GM18498 (cell line): ENCODE measurements at regions not wholly inside any gene's neighbourhood (a gene's known extent, or its start where the extent isn't known, plus 50 kb on each side); places are given as distances from the start of the nearest gene placed in this dataset.

Experiments
- ATAC-seq: cut with Tn5 transposase; IDR thresholded peaks from one replicate; pipeline ENCODE4 v1.9.1; 2021; ENCODE audit warnings: mild to moderate bottlenecking, moderate library complexity; ENCODE audit not compliant: unreplicated experiment

DNA sequence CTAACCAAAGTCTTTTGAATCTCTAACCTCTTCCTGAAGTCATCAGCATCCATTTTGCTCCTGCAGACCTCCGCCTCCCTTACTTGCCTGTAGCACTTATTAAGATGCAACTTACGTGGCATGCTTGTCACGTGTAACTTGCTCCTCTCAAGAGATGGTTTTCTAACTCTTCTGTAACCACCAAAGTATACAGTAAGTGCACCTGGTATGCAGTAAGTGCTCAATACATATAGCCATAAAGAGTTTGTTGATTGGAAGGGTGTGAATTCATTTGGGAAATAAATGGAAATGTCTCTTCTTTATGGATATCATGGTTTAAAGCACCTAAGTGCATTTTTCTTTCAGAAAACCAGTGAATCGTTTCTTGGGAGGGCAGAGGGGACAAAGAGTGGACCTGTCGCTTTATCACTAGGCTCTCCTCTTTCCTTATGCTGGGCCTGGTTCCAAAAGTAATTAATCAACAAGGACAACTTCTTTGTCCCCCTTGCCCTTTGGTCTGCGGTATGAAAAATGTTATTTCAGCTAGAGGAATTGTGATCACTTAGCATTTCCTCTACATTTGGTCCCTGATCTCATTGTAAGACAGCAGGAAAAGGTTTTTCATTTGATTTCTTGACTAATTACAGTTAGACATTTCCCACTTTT is 370.0 kb upstream of the SPRED2 start:
- ATAC-seq = no peak

DNA sequence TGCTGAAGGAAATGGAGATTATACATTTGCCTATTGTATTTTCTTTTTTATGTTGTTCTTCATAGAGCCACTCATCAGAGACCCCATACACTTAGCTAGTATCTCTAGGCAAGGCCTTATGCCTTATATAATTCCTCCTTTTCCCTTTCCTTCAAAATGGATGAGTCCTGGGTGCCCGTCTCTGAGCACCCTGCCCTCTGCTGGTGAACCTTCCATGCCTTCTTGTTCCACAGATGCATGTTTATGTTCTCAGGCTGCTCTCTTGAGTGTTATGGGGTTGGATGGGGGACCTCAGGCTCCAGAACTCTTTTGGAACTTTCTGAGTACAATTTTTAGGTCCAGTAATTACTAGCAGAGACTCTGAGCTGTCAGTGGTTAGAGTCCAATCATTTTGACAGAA is 368.6 kb upstream of the SPRED2 start:
- no peak for ATAC-seq

DNA sequence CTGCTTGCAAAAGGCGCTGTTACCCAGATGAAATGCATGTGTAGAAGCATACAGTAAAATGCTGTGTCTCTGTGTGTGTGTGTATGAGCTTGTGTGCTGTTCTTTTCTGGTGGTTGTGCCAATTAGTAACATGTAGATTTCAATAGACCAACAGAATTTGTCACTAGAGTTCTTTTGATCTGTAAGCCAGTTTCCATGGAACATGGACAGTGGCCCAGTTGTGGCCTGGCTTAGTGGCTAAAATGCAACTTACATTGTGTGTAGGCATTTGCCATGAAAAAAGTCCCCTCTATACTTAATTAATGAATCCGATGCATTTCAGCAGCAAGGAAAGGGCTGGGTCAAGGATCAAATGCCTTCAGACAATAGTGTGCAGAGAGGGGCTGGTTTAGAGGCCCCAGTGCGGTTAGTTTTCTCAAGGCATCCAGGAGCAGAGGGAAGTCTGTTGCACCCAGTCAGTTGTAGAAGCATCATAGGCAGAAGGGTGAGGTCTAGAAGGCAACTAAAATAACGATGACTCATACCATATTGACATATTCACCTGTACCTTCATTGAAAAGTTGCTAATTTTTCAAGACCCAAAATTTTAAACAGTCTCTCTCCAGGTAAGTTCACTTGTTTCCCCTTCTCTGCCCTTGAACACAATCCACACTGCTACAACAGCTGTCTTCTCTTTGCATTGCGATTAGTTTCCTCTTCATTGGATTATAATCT is 366.9 kb upstream of the SPRED2 start:
- no peak for ATAC-seq

DNA sequence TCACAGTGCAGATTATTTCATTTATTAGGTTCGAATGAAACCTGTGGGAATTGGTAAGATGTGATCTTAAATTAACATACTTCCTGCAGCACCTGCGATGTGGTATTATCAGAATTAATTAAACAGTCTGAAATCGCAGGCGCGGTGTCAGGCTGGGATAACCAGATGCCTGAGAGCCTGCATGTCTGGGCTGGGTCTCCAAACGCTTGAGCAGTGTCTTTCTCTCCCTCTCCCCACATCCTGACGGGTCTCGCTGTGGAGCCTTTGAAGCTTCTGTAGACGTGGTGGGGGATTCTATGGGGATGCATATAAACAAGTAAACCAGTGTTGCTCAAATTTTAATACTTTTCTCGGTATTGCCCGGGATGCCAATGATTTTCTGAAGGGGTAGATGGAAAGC is 366.2 kb upstream of the SPRED2 start:
- no peak for ATAC-seq

DNA sequence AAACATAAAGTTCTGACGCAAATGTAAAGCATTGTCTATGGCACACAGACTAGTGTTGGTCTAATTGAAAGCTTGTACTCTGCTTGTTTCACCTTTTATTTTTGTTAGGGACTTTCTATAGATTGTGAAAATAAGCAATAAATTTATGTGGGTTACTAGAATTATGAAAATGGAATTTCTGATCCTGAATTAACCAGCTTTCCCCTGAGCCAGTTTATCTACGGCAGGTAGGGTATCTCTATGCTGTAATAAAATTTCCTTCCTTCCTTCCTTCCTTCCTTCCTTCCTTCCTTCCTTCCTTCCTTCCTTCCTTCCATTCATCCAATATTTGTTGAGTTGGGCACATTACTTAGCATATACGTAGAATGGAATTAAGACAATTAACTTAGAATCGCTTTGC is 362.6 kb upstream of the SPRED2 start:
- no peak for ATAC-seq

DNA sequence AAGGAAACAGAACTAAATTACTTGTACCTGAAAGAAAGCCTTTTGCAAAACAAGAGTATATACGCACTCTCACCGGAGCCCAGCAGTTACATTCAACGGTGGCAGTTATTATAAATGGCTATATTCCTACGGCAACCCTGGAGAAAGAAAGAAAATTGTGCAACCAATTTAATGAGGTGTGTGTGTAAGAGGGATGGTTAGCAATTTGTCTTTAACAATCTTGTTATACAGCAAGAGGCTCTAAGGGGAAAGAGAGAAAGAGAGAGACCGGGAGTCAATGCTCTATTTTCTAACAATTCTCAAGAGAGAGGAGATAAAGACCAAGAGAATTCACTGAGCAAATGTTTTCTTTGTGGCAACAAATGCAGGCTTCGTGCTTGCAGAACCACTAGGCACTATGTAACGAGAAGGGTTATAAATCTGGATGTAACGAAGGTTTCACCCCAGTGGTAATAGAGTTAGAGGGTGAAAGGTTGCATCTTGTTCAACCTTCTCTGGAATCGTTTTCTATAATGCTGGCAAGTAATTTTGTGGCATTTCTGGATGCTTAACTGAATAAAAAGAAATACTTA is 359.1 kb upstream of the SPRED2 start:
- ATAC-seq = no peak

DNA sequence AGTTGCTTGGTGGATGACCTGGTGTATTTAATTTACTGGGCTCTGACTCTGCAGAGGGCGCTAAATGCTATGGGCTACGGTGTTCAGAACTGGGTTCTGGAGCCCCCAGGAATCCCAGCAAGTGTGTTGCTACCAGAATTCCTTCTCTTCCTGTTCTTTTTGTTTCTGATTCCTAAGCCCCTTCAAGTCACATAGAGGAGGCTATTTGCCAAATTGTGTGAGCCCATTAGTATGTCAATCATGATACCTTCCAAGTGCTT is 358.2 kb upstream of the SPRED2 start:
- ATAC-seq = no peak

DNA sequence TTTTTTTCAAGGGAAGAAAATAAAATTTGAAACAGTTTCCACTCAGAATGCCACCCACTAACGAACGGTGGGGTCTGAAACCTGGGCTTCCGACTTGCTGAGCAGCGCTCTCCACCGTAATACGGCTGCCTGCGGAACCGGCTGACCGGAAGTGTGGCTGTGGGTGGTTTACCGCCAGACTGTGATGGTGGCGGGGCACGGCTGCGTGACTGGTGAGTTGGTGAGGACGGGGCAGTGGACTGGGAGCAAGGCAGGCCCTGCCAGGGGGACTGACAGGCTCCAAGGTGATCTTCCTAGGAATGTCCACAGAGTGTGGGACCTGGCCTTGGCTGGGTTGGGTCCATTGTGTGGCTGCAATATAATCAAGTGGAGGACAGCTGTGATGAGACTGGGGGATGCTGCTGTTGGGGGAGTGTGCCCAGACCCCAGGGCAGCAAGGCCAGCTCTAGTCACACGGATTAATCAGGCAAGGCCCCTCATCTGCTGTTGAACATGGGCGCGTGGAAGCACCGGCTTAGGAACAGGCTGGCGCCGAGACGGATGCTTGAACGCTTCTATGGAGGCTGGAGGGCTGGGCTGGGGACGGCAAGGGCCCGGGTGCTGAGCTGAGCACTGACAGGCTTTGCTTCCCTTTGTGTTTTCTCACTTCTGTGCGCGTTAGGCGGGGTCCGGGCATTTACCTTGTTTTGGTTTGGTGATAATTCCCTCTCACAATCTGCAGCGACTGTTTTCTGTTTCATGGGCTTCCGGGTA is 357.7 kb upstream of the SPRED2 start:
- no peak for ATAC-seq

DNA sequence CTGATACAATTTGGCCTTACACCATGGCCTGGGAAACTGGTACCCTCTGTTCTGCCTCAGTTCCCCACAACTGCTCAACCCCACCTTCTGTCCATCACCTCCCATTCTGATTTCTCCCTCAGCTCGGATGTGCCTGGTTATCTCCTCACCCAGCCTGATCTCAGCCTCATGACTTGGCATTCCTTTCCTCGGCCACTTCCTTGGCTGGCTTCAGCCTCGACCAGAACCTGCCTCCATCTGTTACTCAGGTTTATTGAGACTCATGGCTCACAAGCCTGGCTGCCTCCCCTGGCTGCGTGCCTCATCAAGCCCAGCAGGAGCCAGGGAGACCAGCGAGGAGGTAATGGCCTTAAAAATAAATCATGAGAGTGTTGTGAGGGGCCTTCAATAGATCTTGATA is 356.2 kb upstream of the SPRED2 start:
- no peak for ATAC-seq

DNA sequence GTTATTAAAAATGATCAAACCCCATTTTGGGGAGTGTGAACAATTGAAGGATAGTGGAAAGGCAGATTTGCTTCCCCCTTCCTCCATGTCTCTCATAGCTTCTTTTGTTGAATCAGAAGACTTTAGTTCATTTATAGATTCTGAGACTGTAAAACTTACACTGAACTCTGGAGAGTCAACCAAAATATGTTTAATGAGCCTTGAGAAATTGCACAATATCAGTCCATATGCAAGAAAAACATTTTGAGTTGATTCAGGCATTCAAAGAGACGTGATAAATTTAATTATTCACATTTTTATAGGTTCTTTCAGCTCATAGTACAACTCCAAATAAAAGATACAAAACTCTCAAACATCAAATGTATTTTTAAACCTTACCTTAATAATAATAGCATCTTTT is 354.4 kb upstream of the SPRED2 start:
- ATAC-seq = no peak

DNA sequence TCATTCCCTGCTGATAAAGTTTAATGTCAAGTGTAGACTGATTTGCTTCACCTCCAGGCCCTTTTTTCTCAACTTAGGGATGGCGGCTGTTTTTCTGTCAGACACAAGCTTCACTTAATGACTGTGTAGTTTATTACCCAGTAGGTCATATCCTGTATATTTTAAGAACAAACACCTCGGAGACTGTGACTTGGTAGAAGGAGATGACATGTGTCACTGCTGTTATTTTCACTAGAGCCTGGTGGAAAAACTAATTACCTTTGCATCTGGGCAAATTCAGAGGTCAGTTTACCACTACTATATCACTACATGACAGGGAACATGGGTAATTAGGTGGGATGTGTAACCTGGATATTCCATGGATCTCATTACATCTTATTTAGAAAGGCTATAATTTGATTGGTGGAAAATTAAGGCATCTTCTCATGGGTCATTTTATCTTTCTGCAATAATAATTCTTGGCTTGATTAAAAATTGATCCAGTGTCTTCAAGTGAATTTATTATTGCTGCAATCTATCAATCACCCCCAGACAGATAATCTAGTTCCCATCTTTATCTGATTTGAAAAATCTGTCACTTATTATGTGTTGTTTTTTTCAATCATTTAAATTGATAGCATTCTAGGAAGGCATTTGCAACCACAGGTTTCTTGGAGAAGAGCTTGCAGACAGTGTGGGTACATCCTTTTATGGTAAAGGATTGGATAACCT is 353.8 kb upstream of the SPRED2 start:
- ATAC-seq = no peak

DNA sequence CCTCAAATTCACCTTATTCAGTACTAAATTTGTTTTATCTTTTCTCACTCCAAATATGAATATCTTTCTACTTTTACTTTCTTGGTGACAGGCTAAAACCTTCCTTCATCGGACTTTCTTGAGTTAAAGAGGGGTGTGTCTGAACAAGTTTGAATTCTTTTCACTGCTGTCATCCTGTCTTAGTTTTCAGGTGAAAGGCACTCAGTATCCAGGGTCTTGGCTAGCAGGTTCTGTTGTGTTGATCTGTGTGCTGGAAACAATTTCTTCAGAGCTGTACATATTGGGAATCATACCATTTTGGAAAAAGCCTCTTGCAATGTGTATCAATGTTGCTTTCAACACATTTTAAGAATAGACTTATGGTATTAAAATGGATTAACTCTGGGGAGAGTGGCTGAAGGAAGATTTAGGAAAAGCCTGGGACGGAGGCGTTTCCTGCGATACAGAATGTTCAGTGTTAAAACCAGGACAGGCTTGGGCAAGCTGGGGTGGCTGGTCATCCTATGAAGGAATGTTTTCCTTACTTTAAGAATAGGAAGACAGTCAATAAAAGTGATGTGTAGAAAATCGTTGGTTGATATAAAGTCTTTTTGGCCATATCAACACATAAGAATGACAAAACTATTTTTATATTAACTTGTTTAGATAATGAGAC is 350.7 kb upstream of the SPRED2 start:
- no peak for ATAC-seq

DNA sequence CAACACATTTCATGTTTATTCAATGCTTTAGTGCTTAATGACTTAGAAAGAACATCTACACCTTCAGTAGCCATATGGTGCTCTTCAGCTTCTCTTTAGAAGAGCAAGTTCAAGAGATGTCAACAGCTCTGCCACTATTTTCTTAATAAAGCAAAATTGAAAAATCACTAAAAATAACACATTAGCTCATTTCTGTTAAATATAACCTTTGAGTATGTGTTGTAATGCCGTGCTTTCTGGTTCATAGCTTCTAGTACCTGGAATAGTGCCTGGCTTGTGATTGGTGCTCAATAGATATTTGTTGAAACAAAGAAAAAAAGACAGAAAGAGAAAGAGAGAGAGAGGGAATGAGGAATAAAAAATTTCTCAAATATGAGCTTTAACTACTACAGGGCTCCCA is 349.8 kb upstream of the SPRED2 start:
- ATAC-seq = no peak

DNA sequence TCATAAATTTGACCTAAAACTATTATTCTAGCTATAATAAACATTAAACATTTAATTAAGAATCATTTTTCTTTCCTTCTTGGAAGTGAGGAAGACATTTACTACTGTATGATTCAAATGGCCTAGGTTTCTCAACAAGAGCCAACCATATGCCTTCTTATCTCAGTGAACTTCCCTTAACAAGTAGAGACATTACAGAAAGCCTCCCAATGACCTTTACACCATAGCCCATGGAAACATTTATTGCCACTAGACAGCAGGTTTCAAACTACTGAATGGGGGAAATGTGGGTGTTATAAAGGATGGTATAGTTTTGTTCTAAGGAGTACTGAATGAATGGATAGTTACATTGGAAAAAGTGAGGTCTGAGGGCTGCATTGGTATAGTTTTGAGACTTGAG is 349.4 kb upstream of the SPRED2 start:
- ATAC-seq = no peak

DNA sequence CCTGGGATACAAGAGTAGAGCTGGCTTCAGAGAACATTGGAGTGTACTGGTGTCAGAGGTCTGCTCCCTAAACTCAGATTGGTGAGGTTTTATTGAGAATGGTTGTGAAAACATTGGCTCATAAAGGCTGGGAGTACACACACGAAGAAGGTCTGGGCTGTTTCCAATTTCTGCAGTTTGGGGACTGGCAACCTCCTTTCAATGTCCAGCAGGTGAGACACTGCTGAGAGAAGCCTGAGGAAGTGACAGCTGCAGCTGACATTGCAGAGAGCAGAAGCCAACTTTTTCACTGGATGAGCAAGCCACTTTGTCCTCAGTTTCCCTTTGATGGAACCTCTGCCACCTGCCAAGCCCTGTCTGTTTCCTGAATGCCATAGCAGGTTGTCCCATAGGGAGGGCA is 346.6 kb upstream of the SPRED2 start:
- no peak for ATAC-seq

DNA sequence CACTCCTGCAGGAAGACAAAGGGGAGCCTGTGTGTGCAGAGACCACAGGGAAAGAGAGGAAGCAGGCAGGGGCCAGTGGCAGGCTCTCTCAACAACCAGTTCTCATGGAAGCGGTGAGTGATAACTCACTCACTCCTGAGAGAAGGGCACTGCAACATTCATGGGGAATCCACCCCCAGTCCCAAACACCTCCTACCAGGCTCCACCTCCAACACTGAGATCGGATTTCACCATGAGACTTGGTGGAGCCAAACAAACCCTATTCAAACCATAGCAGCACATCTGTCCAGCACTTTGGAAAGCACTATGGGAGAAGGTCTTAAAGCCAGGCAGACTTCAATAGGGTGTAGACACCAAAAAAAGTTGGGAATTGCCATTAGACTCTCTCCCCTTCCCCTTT is 345.7 kb upstream of the SPRED2 start:
- no peak for ATAC-seq

DNA sequence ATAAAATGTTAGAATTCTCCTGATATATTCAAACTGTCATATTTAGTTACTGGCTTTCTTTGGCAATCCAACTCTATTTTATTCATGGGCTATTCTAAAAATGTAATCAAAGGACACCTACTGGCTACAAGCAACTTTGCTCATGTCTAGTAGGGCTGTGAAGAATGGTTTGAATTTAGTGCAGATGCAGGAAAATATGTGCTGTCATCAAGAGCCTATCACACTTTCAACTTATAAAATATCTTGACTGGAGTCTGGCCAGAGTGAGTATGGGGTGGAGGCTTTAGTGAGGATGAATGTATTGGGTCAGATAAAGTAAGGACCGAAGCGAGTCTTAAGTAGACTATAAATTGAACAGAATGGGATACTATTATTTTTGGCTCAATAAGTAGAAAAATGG is 343.4 kb upstream of the SPRED2 start:
- ATAC-seq = no peak

DNA sequence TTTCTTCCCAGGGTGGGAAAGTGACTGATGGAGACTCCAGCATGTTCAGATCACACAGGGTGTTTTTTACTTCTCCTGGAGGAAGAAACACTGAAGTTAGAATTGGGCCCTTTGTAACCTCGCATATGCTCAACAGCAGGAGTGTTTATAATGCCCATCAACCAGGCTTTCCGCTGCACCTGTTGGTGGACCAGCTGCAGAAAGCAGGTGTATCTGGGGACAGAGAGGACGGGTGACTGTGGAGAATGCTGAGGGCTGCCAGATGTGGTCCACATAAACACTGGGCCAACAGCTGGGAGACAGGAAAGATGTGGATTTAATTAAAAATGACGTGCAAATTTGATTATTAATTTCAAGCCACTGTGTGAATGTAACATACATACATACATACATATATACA is 335.5 kb upstream of the SPRED2 start:
- no peak for ATAC-seq

DNA sequence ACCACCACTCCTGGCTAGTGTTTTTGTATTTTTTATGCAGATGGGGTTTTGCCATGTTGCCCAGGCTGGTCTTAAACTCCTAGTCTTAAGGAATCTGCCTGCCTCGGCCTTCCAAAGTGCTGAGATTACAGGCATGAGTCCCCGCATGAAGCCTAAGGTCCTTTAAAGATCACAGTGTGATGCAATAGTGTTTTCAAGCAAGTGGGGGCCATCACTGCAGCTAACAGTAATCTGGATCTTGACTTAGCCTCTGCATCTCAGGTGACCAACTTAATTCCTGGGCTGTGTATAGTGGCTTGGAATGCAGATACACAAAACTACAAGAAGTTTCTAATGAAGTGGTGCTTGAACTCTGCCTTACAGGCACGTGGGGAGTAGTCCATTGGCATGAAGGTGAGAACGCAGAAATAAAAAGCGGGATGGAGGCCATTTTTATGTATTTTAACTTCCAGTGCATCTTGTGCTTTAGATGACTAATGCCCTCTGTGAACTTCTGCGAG is 334.4 kb upstream of the SPRED2 start:
- no peak for ATAC-seq

DNA sequence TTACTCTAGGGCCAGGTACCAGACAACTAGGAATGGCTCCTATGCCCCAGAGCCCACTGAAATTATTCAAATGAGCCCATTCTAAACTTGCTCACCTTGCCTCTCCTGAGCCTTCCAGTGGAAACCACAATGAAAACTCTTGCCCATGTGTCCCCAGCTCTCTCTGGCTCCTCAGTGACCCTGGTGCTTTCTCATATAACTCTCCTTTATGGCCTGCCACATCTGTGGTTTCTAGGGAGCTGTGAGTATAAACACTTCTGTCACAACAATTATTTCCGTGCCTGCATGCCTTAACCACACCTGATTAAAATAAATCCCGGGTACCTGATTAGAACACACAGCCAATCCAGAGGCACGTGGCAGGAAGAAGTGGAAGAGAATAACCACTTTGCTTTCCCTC is 333.0 kb upstream of the SPRED2 start:
- ATAC-seq = no peak

DNA sequence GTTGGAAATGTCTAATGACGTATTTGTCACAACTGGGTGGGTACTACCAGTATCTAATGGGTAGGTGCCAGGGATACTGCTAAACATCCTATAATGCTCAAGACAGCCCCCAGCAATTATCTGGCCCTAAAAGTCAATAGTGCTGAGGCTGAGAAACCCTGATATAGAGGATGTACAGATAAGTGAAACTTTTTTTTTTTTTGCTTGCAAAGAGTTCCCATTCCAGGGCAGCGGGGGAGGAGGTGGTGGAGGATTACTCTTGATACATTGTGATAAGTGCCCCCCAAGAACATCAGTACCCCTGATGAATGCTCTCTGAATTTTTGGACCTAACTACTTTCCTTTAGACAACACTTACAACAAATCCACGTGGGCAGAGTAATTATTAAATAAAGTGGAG is 329.7 kb upstream of the SPRED2 start:
- no peak for ATAC-seq
